Body of pancreas (tissue), 4 donors: ENCODE measurements at regions not wholly inside any gene's neighbourhood (a gene's known extent, or its start where the extent isn't known, plus 50 kb on each side); places are given as distances from the start of the nearest gene placed in this dataset.

Experiments
- CTCF ChIP-seq, 7 experiments: fragments of 450-650 bp in 4 of 7; fragments of 200-600 bp in 3 of 7; sonication (generic) in 3 of 7; IDR thresholded peaks; one replicate each; pipeline ENCODE4 v1.5.1; 2016 to 2019; ENCODE audit warnings: antibody characterized with exemption in 7 of 7
- POLR2A ChIP-seq, 3 donors: fragments of 450-650 bp; IDR thresholded peaks; one replicate each; pipeline ENCODE4 v1.6.1; 2016; ENCODE audit warnings: antibody characterized with exemption in 3 of 3, mild to moderate bottlenecking in 2 of 3

- TF ChIP-seq CTCF (IDR thresholded peaks at IDR 0.05) (no peak), POLR2A (IDR thresholded peaks at IDR 0.05) (no peak)
These were observed 271.3 kb upstream of the BTBD3 start for GRCh38 chr20:11646359-11646758.
